Superior temporal gyrus (tissue), 1 donor: ENCODE measurements at regions not wholly inside any gene's neighbourhood (a gene's known extent, or its start where the extent isn't known, plus 50 kb on each side); places are given as distances from the start of the nearest gene placed in this dataset.
"Not testable (repeated sequence)": the region's sequence is repeated elsewhere in the genome, so short reads cannot be mapped to it uniquely, and the experiment has no call there.

Experiments
- DNase-seq: peaks from one replicate; pipeline ENCODE4 v3.0.0-alpha.2; 2016; ENCODE audit errors: extremely low spot score

DNA sequence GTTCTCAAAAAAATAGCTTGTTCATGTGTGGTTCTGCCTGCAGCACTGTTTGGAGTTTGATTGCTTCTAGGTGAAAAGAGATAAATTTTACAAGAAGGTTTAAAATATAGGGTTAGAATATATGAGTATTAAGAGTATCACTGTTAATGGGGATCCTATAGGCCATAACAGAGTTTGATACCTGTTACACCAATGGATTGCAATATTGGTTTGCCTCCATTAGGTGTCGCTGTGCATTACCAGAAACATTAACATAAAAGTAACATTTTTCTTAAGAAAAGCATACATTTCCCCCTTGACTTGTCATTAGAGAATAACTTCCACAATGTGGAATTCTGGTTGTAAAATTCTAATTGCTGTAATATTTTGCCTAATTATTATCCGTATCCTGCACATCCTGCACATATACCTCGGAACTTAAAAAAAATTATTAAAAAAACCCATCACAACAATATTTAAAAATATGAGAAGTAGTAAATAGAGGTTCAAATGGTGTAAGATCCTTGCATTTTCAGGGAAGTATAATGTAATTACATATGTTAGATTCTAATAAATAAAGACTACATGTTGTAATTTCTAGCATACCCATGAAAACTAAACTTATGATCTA is 63.0 kb downstream of the CYP4A11 start:
- DNase-seq: peak; percentile 24

DNA sequence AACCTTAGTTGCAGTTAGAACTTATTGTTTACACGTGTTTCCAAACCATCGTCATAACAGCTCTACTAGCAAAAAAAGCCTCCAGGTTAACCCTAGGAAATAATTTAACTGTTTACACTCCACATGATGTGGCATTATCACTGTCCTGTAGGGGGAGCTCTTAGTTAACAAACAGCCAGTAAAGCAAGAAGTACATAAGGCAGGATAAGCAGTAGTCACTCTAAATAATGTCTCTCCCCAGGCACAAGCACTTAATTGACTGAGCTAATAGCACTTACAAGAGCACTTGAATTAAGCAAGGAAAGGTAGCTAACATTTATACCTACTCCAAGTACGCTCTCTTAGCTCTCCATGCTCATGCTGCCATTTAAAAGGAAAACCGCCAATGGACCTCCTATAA is 65.2 kb downstream of the CYP4A11 start:
- not testable (repeated sequence) for DNase-seq
